T-helper 1 cell treated with Interleukin-12 subunit alpha and Interleukin-12 subunit beta and Interleukin-4 antibody, amounts not matched to agents 30 μg/mL and 1 μg/mL, for 36 hours (primary cell): ENCODE measurements at regions not wholly inside any gene's neighbourhood (a gene's known extent, or its start where the extent isn't known, plus 50 kb on each side); places are given as distances from the start of the nearest gene placed in this dataset.

Source experiments
- H3K27ac Mint-ChIP-seq: one replicate; pipeline ENCODE4 v1.8.0; 2021; ENCODE audit warnings: mild to moderate bottlenecking, mixed read lengths
- H3K27me3 Mint-ChIP-seq: one replicate; pipeline ENCODE4 v1.8.0; 2021; ENCODE audit warnings: low read depth, mixed read lengths
- H3K36me3 Mint-ChIP-seq: one replicate; pipeline ENCODE4 v1.8.0; 2021; ENCODE audit warnings: low read depth, mixed read lengths
- H3K4me1 Mint-ChIP-seq: one replicate; pipeline ENCODE4 v1.8.0; 2021; ENCODE audit warnings: low read depth, mixed read lengths
- H3K4me3 Mint-ChIP-seq: one replicate; pipeline ENCODE4 v1.8.0; 2021; ENCODE audit warnings: mild to moderate bottlenecking, moderate library complexity, mixed read lengths
- H3K9me3 Mint-ChIP-seq: one replicate; pipeline ENCODE4 v1.8.0; 2021; ENCODE audit warnings: mixed read lengths

GRCh38 chr6:159608961-159609651 lies 83.9 kb downstream of the SOD2 start:
- H3K4me1 Mint-ChIP-seq, result no peaks in the 10 kb centered on the region
- no peaks in the 10 kb centered on the region for H3K27me3 Mint-ChIP-seq
- no peaks in the 10 kb centered on the region for H3K36me3 Mint-ChIP-seq
- H3K27ac Mint-ChIP-seq, result no peak overlapping the region
- H3K9me3 Mint-ChIP-seq, result no peaks in the 10 kb centered on the region
- H3K4me3 Mint-ChIP-seq, result no peak overlapping the region

GRCh38 chr6:159606786-159607185 lies 86.3 kb downstream of the SOD2 start:
- H3K27me3 Mint-ChIP-seq, result peaks cover 7% of the 10 kb centered on the region
- H3K4me1 Mint-ChIP-seq, result no peaks in the 10 kb centered on the region
- no peak overlapping the region for H3K4me3 Mint-ChIP-seq
- no peaks in the 10 kb centered on the region for H3K9me3 Mint-ChIP-seq
- no peak overlapping the region for H3K27ac Mint-ChIP-seq
- no peaks in the 10 kb centered on the region for H3K36me3 Mint-ChIP-seq

GRCh38 chr6:159604443-159604956 lies 88.5 kb downstream of the SOD2 start:
- Mint-ChIP-seq H3K4me3 (no peak overlapping the region), H3K4me1 (no peaks in the 10 kb centered on the region), H3K27ac (no peak overlapping the region), H3K9me3 (no peaks in the 10 kb centered on the region), H3K36me3 (no peaks in the 10 kb centered on the region), H3K27me3 (peaks cover 14% of the 10 kb centered on the region)

GRCh38 chr6:159602431-159603041 lies 90.5 kb downstream of the SOD2 start:
- H3K4me1 Mint-ChIP-seq, result no peaks in the 10 kb centered on the region
- no peaks in the 10 kb centered on the region for H3K36me3 Mint-ChIP-seq
- no peak overlapping the region for H3K4me3 Mint-ChIP-seq
- no peaks in the 10 kb centered on the region for H3K9me3 Mint-ChIP-seq
- no peak overlapping the region for H3K27ac Mint-ChIP-seq
- peaks cover 14% of the 10 kb centered on the region for H3K27me3 Mint-ChIP-seq

GRCh38 chr6:159601211-159601610 lies 91.8 kb downstream of the SOD2 start:
- no peaks in the 10 kb centered on the region for H3K4me1 Mint-ChIP-seq
- H3K9me3 Mint-ChIP-seq, result no peaks in the 10 kb centered on the region
- no peak overlapping the region for H3K27ac Mint-ChIP-seq
- H3K4me3 Mint-ChIP-seq, result no peak overlapping the region
- H3K36me3 Mint-ChIP-seq, result no peaks in the 10 kb centered on the region
- peaks cover 14% of the 10 kb centered on the region for H3K27me3 Mint-ChIP-seq

- Mint-ChIP-seq H3K27me3 (no peaks in the 10 kb centered on the region), H3K36me3 (no peaks in the 10 kb centered on the region)
Measured at GRCh38 chr6:159595173-159595572, 97.9 kb downstream of the SOD2 start.

GRCh38 chr6:159594750-159595117 lies 98.3 kb downstream of the SOD2 start:
- H3K27ac Mint-ChIP-seq, result no peak overlapping the region
- H3K4me3 Mint-ChIP-seq, result no peak overlapping the region
- no peaks in the 10 kb centered on the region for H3K9me3 Mint-ChIP-seq
- no peaks in the 10 kb centered on the region for H3K27me3 Mint-ChIP-seq
- H3K4me1 Mint-ChIP-seq, result peaks cover 1% of the 10 kb centered on the region
- no peaks in the 10 kb centered on the region for H3K36me3 Mint-ChIP-seq

More at GRCh38 chr6:159595173-159595572, 97.9 kb downstream of the SOD2 start:
- Mint-ChIP-seq H3K4me3 (no peak overlapping the region), H3K4me1 (peaks cover 1% of the 10 kb centered on the region), H3K9me3 (no peaks in the 10 kb centered on the region), H3K27ac (no peak overlapping the region)

- Mint-ChIP-seq H3K9me3 (no peaks in the 10 kb centered on the region), H3K27me3 (peaks cover 2% of the 10 kb centered on the region), H3K27ac (no peak overlapping the region)
Measured at GRCh38 chr6:159594106-159594749, 98.8 kb downstream of the SOD2 start.

GRCh38 chr6:159590835-159591234 lies 102.2 kb downstream of the SOD2 start:
- Mint-ChIP-seq H3K36me3 (no peaks in the 10 kb centered on the region), H3K4me1 (peaks cover 1% of the 10 kb centered on the region), H3K27me3 (peaks cover 5% of the 10 kb centered on the region), H3K9me3 (no peaks in the 10 kb centered on the region), H3K27ac (no peak overlapping the region), H3K4me3 (no peak overlapping the region)

More at GRCh38 chr6:159594106-159594749, 98.8 kb downstream of the SOD2 start:
- no peaks in the 10 kb centered on the region for H3K36me3 Mint-ChIP-seq
- peaks cover 1% of the 10 kb centered on the region for H3K4me1 Mint-ChIP-seq
- no peak overlapping the region for H3K4me3 Mint-ChIP-seq

- Mint-ChIP-seq H3K9me3 (no peaks in the 10 kb centered on the region), H3K4me1 (no peaks in the 10 kb centered on the region), H3K4me3 (no peak overlapping the region), H3K27me3 (peaks cover 5% of the 10 kb centered on the region), H3K36me3 (no peaks in the 10 kb centered on the region), H3K27ac (no peak overlapping the region)
Measured at GRCh38 chr6:159586684-159587083, 106.4 kb downstream of the SOD2 start.

GRCh38 chr6:159582736-159583135 lies 110.3 kb downstream of the SOD2 start:
- H3K36me3 Mint-ChIP-seq, result no peaks in the 10 kb centered on the region
- H3K4me1 Mint-ChIP-seq, result no peaks in the 10 kb centered on the region
- H3K27ac Mint-ChIP-seq, result no peak overlapping the region
- H3K27me3 Mint-ChIP-seq, result no peaks in the 10 kb centered on the region
- H3K4me3 Mint-ChIP-seq, result no peak overlapping the region
- no peaks in the 10 kb centered on the region for H3K9me3 Mint-ChIP-seq

- Mint-ChIP-seq H3K9me3 (no peaks in the 10 kb centered on the region), H3K27me3 (no peaks in the 10 kb centered on the region), H3K4me3 (no peak overlapping the region), H3K27ac (no peak overlapping the region), H3K4me1 (no peaks in the 10 kb centered on the region), H3K36me3 (no peaks in the 10 kb centered on the region)
Measured at GRCh38 chr6:159578629-159579028, 114.4 kb downstream of the SOD2 start.

GRCh38 chr6:159577564-159577963 lies 115.5 kb downstream of the SOD2 start:
- no peaks in the 10 kb centered on the region for H3K36me3 Mint-ChIP-seq
- no peak overlapping the region for H3K27ac Mint-ChIP-seq
- no peaks in the 10 kb centered on the region for H3K9me3 Mint-ChIP-seq
- H3K27me3 Mint-ChIP-seq, result no peaks in the 10 kb centered on the region
- no peaks in the 10 kb centered on the region for H3K4me1 Mint-ChIP-seq
- no peak overlapping the region for H3K4me3 Mint-ChIP-seq

- Mint-ChIP-seq H3K36me3 (no peaks in the 10 kb centered on the region), H3K27ac (no peak overlapping the region), H3K9me3 (peaks cover 19% of the 10 kb centered on the region), H3K4me3 (no peak overlapping the region), H3K27me3 (no peaks in the 10 kb centered on the region), H3K4me1 (no peaks in the 10 kb centered on the region)
Measured at GRCh38 chr6:159572439-159573110, 120.5 kb downstream of the SOD2 start.
